ENCODE measurements at regions not wholly inside any gene's neighbourhood (a gene's known extent, or its start where the extent isn't known, plus 50 kb on each side); places are given as distances from the start of the nearest gene placed in this dataset.
"Not testable (repeated sequence)": the region's sequence is repeated elsewhere in the genome, so short reads cannot be mapped to it uniquely, and the experiment has no call there.

DNA sequence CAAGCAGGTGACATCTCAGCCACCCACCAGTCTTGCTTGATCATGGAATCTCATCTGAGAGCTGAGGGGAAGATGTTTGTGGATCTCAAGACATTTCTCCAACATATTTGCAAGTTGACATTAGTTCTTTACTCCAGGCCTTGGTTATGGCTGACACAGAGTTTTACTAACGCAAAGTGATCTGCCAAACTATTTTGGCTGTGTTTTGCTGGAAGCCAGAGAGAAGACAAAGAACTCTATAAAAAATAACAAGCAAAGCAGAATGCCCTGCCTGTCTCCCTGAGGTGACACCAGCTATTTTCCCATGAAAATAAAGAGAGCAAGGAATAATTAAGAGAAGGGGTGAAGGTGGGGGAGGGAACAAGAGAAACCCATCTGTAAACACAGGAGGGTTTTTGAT, 286.4 kb downstream of the WDR11 start:
- no peak for DNase-seq

DNA sequence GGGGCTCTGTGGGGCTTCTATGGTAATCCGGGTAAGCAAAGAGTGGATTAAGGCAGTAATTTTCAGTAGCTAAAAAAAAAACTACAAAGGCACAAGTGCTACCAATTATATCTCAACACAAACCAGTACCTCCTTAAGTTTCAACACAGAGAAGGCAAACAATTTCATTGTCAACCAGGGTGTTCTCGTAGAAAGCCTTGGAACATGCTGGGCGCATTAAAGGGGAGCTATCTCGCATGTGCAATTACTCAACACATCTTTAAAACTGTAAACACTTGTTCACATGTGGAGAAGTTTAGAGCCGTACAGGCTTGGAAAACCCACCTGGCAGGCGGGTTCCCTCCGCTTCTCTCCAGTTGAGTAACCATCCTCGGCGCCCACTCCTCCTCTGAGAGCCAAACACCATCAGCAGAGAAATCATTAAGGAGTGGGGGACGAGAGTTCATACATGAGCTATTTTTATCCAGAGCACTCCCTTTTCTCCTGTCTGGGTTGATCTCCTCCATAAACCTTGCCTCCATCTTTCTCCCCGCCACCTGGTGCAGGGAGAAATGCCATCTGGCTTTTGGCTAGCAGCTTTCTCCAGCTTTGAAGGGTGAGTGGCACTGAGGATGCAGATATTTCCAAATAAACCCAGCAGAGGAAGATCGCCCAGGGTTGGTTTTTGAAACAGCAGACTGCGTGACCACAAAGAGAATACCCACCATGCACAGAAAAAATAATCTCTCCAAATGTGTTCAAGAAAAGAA, 287.1 kb downstream of the WDR11 start:
- DNase-seq = peak in 1 of 14 donors; percentile 12

DNA sequence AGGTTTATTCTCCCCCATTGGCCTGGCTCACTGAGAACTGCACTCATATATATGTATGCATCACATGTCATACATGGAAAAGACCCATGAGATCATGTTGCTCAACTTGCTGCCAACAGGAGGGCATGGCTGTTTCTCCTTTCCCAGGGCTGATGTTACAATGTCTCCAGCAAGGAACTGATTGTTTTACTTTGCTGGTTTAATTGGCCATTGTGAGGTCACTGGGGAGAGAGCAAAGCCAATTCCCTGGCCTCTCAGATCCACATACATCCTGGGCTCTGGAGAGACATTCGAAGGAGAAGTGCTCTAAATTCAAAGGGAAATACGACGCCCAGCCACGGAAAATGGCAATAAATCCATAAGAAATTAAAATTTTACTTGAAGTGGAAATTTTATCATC, 287.8 kb downstream of the WDR11 start:
- DNase-seq = no peak

DNA sequence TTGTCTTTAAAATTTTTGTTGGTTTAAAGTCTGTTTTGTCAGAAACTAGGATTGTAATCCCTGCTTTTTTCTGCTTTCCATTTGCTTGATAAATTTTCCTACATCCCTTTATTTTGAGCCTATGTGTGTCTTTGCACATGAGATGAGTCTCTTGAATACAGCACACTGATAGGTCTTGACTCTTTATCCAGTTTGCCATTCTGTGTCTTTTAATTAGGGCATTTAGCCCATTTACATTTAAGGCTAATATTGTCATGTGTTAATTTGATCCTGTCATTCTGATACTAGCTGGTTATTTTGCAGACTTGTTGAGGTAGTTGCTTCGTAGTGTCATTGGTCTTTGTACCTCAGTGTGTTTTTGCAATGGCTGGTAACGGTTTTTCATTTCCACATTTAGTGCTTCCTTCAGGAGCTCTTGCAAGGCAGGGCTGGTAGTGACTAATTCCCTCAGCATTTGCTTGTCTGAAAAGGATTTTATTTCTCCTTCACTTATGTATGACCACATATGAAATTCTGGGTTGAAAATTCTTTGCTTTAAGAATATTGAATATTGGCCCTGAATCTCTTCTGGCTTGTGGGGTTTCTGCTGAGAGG, 294.7 kb downstream of the WDR11 start:
- DNase-seq = not testable (repeated sequence)

DNA sequence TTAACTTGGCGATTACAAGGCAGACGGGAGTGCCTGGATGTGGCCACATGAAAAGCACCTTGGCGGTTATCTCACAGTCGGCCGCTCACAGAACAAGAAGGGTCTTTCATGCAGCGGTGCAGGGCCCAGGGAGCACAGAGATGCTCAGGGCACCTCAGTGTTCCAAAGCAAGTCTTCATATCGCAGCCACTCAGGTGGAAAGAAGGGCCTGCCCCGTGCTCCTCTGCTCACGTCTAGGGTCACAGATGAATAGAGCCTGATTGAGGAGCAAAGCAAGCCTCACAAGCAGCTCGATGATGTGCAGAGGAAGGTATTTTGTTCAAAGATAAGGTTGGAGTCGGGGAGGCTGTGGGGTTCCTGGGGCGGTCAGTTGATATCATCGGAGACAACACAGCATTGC, 297.8 kb downstream of the WDR11 start:
- DNase-seq = no peak

DNA sequence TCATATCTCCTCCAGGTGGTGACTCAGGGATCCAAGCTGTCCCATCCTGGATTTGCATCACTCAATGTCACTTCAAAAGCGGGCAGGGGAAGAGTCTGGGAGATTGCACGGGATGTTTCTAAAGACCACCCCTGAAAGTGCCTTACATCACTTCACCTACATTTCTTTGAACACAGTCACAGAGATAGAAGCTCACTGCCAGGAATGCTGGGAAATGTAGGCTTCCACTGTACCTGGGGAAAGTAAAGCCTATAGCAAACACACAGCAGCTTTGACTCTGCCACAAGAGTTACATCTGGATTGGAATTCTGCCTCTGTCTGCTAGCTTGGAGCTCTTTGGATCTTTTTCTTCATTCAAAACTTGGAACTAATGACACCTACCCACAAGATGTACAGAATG, 300.9 kb downstream of the WDR11 start:
- no peak for DNase-seq

DNA sequence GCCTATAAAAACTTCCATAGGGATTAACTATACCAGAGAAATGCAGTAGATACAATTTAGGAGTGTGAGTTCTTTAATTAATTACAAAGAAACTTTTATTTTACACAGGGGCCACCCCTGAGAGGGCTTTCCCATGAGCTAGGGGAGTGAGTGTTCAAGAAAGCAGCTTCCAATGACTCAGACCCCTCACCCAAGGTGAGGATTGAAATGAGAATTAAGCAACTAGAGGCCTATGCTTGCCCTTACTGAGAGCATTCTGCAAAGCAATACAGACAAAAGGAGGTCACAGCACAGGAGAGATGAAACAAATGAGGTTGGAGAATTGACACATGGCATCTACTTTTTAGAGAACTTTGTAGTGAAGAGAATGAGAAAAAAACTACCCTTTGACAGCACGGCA, 301.8 kb downstream of the WDR11 start:
- no peak for DNase-seq

DNA sequence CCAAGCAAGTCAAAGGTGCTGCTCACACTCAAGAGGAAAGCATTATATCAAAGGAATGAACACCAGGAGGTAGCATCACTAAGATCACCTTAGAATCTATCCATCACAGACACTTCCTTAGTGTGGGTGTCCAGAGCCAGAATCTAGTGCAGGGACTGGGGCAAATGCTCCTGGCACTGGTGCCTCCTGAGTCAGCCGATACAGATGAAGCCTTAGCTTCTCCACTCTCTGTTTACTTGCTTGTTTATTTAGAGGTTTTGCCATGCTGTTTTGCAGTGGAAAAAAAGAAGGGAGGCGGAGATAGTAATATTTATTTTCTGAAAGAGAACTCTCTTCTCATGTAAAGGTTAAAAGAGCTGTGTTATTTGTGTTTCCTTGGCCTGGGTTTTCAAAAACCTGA, 303.1 kb downstream of the WDR11 start:
- no peak for DNase-seq

DNA sequence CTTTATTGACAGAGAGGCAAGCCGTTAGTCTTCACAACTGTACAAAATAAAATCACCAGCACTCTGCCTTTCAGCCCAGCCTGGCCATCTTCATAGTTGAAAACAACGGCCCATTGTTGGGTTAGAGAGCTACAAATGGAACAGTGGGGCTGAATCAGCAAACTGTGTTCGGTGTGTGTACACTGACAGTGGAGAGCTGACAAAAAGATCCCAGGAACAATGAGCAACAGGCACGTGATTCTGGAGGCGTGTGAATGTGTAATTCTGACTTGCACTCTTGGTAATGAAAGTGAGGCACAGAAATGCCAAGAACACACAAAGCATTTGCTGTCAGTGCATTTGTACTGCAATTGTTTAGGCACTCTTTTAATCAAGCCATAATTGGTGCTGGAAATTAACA, 303.7 kb downstream of the WDR11 start:
- peak in 12 of 14 donors; percentile 29 to 91 (median 74) for DNase-seq

DNA sequence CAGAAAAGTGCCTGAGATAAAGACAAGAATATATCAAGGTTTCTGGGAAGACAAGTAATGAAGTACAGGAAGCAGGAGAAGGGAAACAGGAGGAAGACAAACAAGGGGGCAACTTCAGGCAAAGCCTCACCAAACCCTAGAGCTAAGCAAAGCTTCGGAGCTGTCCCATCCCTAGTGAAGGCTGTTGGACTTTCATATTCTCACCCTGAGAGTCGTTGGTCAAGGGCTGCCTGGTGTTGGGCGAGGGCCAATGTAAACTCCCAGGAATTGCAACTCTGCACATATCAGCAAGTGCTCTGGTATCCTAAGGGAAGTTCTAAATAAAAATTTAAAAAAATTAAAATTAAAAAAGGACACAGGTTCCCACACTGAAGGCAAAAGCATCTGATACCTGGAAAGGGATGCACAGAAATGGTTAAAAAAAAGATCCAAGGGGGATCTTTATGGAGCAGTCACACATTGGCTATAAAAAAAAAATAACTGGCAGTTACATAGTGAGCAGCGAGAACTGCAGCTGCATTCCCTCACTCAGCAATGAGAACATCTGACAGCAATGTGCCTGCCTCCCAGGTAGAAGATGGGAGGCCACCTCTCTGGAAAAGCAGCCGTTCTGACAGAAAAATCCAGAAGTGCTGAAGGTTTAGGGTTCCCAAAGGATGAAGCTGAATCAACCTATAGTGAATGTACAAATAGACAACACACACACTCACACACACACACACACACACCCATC, 304.7 kb downstream of the WDR11 start:
- no peak for DNase-seq

DNA sequence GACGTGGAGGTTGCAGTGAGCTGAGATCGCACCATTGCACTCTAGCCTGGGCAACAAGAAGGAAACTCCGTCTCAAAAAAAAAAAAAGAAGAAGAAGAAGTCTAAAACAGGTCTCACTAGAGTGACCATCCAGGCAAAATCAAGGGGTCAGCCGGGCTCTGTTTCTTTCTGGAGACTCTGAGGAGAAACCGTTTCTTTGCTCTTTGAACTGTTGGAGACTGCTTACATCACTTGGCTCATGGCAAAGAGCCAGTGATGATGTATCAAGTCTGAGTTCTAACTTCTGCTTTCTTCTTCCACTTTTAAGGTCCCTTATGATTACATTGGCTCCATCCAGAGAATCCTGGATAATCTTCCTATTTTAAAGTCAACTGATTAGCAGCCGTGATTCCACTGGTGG, 306.8 kb downstream of the WDR11 start:
- peak in 5 of 14 donors; percentile 22 to 45 (median 39) for DNase-seq

DNA sequence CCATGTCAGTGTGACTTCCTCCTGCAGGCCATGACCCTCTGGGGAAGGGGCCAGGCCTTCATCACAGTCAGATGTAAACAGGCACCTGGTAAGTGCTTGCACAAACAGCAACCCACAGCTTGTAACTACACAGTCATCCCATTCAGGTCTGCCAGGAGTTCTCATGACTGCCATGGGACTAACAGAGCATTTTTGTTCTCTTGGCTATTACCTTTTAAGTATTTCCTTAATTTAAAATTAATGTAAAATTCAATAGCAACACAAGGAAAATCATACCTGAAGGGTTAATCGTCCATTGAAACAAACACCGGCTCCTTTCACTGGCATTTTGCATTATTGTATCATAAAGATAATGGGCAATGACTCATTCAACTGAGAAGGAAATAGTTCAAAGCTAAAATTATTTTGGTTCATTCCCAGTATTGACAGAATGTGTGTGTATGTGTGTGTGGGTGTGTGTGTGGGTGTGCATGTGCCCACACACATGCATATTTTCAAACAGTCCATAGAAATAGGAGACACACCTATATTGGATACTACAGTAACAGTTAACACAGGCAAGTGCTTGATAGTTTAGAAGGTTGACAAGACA, 307.9 kb downstream of the WDR11 start:
- peak in 1 of 14 donors; percentile 14 for DNase-seq

DNA sequence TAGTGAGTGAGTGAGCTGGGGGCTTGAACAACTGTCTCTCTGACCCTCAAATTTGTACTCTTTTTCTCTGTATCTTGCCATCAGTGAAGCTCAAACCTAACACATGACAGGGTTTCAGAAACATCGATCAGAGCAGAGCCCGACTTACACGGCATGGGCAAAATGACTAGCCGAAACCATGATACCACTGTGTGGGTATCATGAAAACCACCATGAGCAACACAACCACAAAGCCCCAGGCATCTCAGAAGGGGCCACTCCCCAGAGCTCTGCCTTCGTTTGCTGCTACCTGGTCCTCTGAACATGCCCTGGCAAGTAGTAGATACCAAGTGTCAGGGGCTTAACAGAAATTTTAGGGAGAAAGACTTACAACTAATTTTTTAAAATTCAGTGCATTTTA, 308.5 kb downstream of the WDR11 start:
- no peak for DNase-seq

DNA sequence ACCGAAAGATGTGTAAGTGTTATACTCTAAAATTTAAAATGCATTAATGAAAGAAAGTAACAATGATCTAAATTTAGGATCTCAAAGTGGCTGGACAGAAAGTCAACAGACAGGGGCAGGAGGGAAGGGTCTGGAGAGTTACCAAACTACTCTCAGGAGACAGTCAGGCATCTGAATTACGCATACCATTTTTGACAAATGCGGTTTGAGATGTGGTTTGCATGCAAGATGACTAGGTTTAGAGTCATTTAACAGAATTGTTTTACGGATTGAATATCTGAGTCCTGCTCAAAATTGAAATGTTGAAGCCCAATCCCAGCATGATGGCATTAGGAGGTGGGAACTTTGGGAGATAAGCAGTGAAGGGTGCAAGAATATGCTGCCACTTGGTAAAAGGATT, 314.1 kb downstream of the WDR11 start:
- DNase-seq = no peak

DNA sequence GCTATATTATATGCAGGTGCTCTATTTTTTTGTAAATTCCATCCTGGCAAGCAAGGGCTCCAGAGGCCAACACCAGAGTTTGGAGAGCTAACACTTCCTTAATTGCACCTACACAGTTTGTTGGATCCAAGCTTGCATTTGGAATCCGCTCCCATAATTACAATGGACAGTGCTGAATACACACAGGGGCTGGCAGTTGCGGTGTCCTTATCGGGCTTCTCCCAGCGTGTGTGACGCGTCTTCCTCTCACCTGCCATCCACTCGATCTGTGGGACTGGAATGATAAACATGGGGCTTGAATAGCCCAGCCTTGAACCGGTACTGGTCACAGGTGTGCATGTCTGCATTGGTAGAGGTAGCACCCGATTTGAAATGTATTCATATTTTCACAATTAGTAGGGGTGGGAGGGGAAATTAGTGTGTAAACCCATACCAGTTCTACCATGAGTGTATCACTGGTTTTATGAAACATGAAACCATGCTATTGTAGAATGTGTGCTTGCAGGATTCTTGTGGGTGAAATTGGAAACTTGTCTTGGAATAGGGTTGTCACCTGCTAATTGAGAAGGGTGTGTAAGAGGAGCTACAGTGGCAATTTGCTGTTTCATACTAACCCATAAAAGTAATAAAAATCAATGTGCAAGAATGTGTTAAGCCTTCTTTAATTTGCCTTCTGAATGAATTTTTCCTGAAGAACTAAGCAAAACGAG, 316.5 kb downstream of the WDR11 start:
- no peak for DNase-seq

DNA sequence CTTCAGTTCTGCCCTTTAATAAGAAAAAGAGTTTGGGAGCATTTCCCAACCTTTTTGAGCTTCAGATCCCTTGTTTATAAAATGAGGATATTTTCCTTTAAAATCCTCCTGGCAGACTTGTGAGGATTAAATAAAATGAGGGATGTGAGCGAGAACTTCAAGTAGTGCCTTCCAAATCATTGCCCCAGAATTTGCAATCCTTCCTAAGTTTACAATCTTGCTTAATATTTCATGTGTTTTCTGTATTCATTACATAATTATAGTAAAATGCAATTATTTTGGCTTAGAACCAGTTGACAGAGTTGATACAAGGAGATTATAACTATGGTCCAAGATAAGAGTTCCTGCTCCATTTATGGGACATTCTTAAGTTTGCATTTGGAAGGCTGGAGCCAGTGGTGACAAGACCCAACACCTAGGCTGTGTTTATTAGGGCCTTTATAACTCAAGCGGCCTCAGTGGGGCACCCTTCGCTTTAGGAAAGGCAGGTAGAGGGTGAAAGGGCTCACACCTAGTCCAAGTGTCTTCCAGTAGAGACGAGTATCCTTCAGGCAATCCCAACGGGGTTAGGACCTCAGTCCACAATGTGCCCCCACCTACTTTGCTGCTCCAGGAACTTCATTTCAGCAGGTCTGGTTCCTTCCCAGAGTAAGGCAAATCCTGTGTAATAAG, 317.5 kb downstream of the WDR11 start:
- DNase-seq = no peak

DNA sequence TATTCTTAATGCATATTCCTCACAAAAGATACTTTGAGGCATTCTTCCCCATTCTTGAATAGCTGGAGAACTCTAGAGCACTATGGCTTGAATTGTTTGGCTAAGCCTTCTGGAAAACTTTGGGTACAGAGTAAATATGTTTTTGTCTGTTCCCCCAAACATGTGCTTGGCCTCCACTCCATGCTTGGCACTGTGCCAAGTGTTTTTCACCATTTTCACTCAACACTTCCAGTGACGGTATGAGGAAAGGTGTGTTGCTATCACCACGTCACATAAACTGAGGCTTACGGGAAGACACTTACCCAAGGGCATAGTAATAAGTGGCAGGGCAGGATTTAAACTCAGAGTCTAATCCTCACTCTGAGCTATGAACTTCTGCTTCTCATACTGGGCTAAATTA, 318.2 kb downstream of the WDR11 start:
- no peak for DNase-seq

DNA sequence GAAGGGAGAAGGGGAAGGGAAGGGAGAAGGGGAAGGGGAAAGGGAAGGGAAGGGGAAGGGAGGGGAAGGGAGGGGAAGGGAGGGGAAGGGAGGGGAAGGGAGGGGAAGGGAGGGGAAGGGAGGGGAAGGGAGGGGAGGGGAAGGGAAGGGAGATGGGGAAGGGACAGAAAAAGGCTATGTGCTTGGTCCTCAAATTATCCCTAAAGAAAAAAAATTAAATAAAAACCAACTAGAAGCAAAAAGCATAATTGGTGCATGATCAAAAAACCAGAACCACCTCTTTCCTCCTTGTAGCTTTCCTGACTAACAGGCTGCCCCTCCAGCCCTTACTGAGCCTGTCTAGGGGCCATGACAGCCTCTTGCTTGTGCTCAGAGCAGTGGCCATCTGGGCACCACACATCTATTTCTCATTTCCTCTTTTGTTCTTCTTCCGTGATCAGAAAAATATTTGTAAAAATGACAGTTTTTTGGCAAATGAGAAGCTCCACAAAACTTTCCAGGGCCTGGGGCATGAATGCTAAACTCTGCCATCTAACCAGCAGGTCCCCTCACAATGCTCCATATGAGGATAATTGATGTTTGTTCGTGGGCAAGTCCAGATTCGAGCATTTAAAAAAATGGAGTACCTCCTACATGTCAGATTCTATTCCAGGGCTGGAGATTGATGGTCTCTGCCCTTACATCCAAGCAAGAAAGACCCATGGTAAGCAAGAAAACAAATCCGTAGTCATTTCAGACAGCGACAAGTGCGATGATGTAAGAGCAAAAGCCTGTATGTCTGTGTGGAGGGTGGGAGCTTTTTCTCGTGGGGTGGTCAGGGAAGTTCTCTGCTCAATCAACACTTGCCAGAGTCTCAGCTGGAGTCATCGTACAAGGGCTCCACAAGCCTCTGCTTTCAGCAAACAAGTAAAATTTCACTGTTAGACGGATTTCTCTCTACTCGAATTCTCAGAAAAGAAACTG, 320.9 kb downstream of the WDR11 start:
- DNase-seq = peak in 1 of 14 donors; percentile 34

DNA sequence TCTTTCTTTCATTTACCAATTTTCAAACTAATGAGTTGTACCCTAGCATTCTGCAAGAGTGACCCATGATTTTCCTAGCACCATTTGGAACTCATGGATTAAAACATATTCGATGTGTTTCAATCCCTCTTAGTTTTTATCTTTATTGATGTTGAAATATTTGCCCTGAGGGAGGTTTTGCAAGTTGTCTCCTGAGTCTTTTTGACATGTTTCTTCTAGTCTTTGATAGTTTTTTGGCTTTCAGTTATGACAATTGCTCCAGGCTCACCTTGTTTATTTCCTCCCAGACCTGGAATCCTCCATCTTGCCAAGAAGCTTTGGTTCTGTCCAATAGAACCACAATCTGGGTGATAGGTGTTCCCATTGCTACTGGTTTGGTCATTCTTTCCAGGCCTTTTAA, 327.8 kb downstream of the WDR11 start:
- no peak for DNase-seq

DNA sequence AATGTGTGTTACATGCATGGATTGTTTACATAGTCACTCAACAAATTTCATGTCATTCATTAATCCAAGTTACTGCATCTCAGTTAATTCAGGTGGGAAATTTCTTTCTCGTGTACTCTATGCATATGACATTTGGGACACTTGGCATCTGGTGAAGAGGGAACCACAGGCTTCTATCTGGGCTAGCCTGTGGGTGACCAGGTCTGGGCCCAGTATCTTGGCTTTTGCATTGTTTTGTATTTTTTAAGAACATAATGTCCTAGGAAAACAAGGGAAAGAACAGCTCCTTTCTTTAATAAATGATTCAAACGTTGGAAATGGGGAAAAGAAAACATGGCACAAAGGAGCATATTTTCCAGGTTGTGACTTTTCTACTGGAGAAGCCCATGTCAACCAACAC, 331.1 kb downstream of the WDR11 start:
- DNase-seq = no peak

DNA sequence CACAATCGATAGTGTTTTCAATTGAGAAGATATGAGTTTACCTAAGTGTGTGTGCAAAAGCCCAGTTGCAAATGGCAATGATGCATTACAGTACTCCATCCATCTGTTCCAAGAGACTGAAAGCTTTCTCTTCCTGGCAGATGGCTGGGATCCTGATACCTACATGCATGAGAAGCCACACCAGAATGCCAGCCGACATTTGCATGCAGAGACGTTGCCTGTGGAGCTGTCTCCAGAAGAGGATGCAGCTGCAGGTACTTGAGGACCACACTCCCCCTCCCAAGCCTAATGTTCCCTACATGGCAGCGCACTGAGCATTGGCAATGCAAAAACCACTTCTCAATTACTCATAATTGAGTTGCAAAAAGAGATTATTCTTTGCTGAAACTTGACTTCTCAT, 332.1 kb downstream of the WDR11 start:
- DNase-seq = no peak
